ENCODE measurements at regions not wholly inside any gene's neighbourhood (a gene's known extent, or its start where the extent isn't known, plus 50 kb on each side); places are given as distances from the start of the nearest gene placed in this dataset.

GRCh38 chr5:38739705-38740045, 106.1 kb upstream of the OSMR start:
- Histone ChIP-seq H2AK5ac (ENCODE audit: insufficient read length, low read length) (no peak overlapping the region), H2AFZ (ENCODE audit: low read length) (no peak overlapping the region), H3K79me2 (ENCODE audit: insufficient read depth, low read length) (no peaks in the 10 kb centered on the region), H4K8ac (replicated peaks; ENCODE audit: insufficient read length, low read depth, low read length) (no peak overlapping the region), H3K9ac (ENCODE audit: extremely low read depth, insufficient read length, low read length) (no peak overlapping the region), H2BK12ac (ENCODE audit: insufficient read length, low read depth, low read length) (no peak overlapping the region), H3K14ac (ENCODE audit: insufficient read depth, low read length) (no peak overlapping the region), H2BK20ac (ENCODE audit: low read depth, low read length, poor library complexity, severe bottlenecking) (no peak overlapping the region), H4K5ac (ENCODE audit: insufficient read length, low read depth, low read length) (no peak overlapping the region), H3K4me2 (ENCODE audit: insufficient read depth, insufficient read length, low read length) (no peak overlapping the region), H3K23me2 (ENCODE audit: insufficient read length, low read depth, low read length, poor library complexity, severe bottlenecking) (no peaks in the 10 kb centered on the region), H2BK15ac (ENCODE audit: low read depth, low read length) (no peak overlapping the region), H3T11ph (ENCODE audit: low read length) (no peak overlapping the region), H3K4ac (ENCODE audit: low read depth, low read length) (no peak overlapping the region), H2BK120ac (ENCODE audit: low read depth, low read length, poor library complexity, severe bottlenecking) (no peak overlapping the region), H3K23ac (ENCODE audit: insufficient read length, low read depth, low read length) (no peak overlapping the region), H4K20me1 (ENCODE audit: control insufficient read depth, insufficient read depth, insufficient read length) (no peaks in the 10 kb centered on the region), H2BK5ac (ENCODE audit: insufficient read length, low read length) (no peak overlapping the region), H3K56ac (ENCODE audit: insufficient read length, low read depth, low read length) (no peak overlapping the region), H3K9me3 (ENCODE audit: control insufficient read depth, low read depth, low read length) (no peaks in the 10 kb centered on the region), H4K91ac (ENCODE audit: insufficient read length, low read depth, low read length) (no peak overlapping the region), H3K27me3 (ENCODE audit: insufficient read depth, low read length) (no peaks in the 10 kb centered on the region), H3K18ac (ENCODE audit: insufficient read length, low read depth, low read length) (no peak overlapping the region), H3K27ac (ENCODE audit: insufficient read length, low read depth, low read length) (no peak overlapping the region), H3K4me1 (ENCODE audit: insufficient read depth, low read length) (no peaks in the 10 kb centered on the region), H3K79me1 (ENCODE audit: insufficient read depth, low read depth, low read length, poor library complexity, severe bottlenecking) (no peaks in the 10 kb centered on the region)
- no peaks in the 10 kb centered on the region for H3K27me3 Mint-ChIP-seq (ENCODE audit: low read depth)
- WGBS (ENCODE audit: extremely low coverage, insufficient read length, low lambda C conversion rate): no CpG with 5 or more reads among the region's 1 CpG
- H3K36me3 Mint-ChIP-seq (ENCODE audit: insufficient read depth in 1 of 3, low read depth in 3 of 3): peaks cover 4 to 11% (median 7%) of the 10 kb centered on the region in 3 experiments; a peak in 5 of 7 replicates
- no peak overlapping the region for H3K27ac Mint-ChIP-seq
- H3K4me1 Mint-ChIP-seq: no peaks in the 10 kb centered on the region
- H3K9me3 Mint-ChIP-seq: peaks cover 11 to 17% of the 10 kb centered on the region in 2 experiments
- no peak overlapping the region for H3K4me3 Mint-ChIP-seq
- DNase-seq: no peak
- TF ChIP-seq CTCF (conservative IDR thresholded peaks at IDR 0.05): no peak

Measured in H9 (cell line).